A673 (cell line): ENCODE measurements at regions not wholly inside any gene's neighbourhood (a gene's known extent, or its start where the extent isn't known, plus 50 kb on each side); places are given as distances from the start of the nearest gene placed in this dataset.

Experiments used
- EZH2 ChIP-seq: fragments of 200-600 bp; sonication (generic); IDR thresholded peaks from 2 replicates; pipeline ENCODE4 v1.6.1; 2017; ENCODE audit warnings: borderline replicate concordance, low read depth, mild to moderate bottlenecking, mixed read lengths, antibody characterized with exemption, low read length; ENCODE audit not compliant: poor library complexity, severe bottlenecking
- TF ChIP-seq, protein P1 (sequence below): fragments of 300-800, 200-600 bp; sonication (generic); conservative IDR thresholded peaks from 2 replicates; pipeline ENCODE4 v1.5.1; 2017; ENCODE audit warnings: low read depth, mild to moderate bottlenecking, antibody characterized with exemption, low read length, moderate library complexity, mixed read lengths

DNA sequence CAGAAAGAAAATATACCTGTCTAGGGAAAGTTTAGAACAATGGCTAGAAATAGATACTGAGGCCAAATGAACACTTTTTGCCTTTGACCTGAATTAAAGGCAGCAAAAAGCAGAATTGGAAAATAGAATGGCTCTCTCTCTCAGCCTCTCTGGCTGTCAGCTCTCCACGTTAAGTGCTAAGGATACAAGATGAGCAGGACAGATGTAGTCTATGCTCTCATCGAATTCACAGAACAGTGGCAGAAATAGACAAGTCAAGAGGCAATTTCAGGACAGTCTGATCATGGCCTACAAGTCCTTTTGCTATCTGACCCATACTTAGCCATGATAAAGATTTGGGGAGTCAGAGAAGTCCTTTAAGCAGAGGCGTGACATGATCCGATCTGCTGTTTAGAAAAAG lies 120.2 kb upstream of the CREB1 start:
- TF ChIP-seq, protein P1, sequence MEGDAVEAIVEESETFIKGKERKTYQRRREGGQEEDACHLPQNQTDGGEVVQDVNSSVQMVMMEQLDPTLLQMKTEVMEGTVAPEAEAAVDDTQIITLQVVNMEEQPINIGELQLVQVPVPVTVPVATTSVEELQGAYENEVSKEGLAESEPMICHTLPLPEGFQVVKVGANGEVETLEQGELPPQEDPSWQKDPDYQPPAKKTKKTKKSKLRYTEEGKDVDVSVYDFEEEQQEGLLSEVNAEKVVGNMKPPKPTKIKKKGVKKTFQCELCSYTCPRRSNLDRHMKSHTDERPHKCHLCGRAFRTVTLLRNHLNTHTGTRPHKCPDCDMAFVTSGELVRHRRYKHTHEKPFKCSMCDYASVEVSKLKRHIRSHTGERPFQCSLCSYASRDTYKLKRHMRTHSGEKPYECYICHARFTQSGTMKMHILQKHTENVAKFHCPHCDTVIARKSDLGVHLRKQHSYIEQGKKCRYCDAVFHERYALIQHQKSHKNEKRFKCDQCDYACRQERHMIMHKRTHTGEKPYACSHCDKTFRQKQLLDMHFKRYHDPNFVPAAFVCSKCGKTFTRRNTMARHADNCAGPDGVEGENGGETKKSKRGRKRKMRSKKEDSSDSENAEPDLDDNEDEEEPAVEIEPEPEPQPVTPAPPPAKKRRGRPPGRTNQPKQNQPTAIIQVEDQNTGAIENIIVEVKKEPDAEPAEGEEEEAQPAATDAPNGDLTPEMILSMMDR, result no peak
- TF ChIP-seq EZH2, result no peak
